Lung (tissue), 11 donors: ENCODE measurements at regions not wholly inside any gene's neighbourhood (a gene's known extent, or its start where the extent isn't known, plus 50 kb on each side); places are given as distances from the start of the nearest gene placed in this dataset.

Experiments used
- ATAC-seq: fragments of 200-7000 bp; cut with Tn5 transposase; one replicate; pipeline ENCODE4 v1.9.1; 2020; ENCODE audit warnings: moderate number of reproducible peaks; ENCODE audit not compliant: insufficient read depth, low FRiP score
- DNase-seq, 3 donors: peaks; one replicate each; pipeline ENCODE4 v3.0.0-alpha.2; 2013 to 2017
- H3K27ac ChIP-seq, 2 donors: one replicate each; pipeline ENCODE4 v1.5.1; 2013; ENCODE audit warnings: mild to moderate bottlenecking in 2 of 2, moderate library complexity in 2 of 2, control low read depth in 1 of 2, inconsistent platforms in 1 of 2, low read depth in 1 of 2, low read length in 1 of 2
- H3K27me3 ChIP-seq, 3 donors: one replicate each; pipeline ENCODE4 v1.5.1; 2013; ENCODE audit warnings: low read length in 2 of 3; ENCODE audit not compliant: control insufficient read depth in 3 of 3, insufficient read depth in 3 of 3
- H3K36me3 ChIP-seq, 4 donors: one replicate each; pipeline ENCODE4 v1.5.1; 2013; ENCODE audit warnings: low read length in 4 of 4, mild to moderate bottlenecking in 1 of 4, moderate library complexity in 1 of 4; ENCODE audit not compliant: control insufficient read depth in 4 of 4, insufficient read depth in 4 of 4
- H3K4me1 ChIP-seq, 5 donors: one replicate each; pipeline ENCODE4 v1.5.1; 2013; ENCODE audit warnings: low read length in 5 of 5, mild to moderate bottlenecking in 2 of 5, moderate library complexity in 1 of 5; ENCODE audit not compliant: control insufficient read depth in 5 of 5, insufficient read depth in 5 of 5
- H3K4me3 ChIP-seq: one replicate; pipeline ENCODE4 v1.5.1; 2013; ENCODE audit warnings: mild to moderate bottlenecking, control low read depth, moderate library complexity
- H3K9ac ChIP-seq, 2 donors: one replicate each; pipeline ENCODE4 v1.5.1; 2013; ENCODE audit warnings: low read length in 2 of 2, control low read depth in 1 of 2; ENCODE audit not compliant: insufficient read depth in 1 of 2
- H3K9me3 ChIP-seq, 4 donors: one replicate each; pipeline ENCODE4 v1.5.1; 2013; ENCODE audit warnings: low read length in 3 of 4, mild to moderate bottlenecking in 1 of 4, moderate library complexity in 1 of 4; ENCODE audit not compliant: control insufficient read depth in 4 of 4, insufficient read depth in 3 of 4
- CTCF ChIP-seq: IDR thresholded peaks from 2 replicates; pipeline ENCODE4 v1.5.1; 2012; ENCODE audit warnings: mild to moderate bottlenecking; ENCODE audit errors: control extremely low read depth, extremely low read depth
- WGBS, 2 donors: extraction: QIAGEN DNeasy Blood & Tissue Kit; methylation state at CpG; one replicate each; pipeline ENCODE4 v1.1.7; 2013; 5-methylcytosine and 5-hydroxymethylcytosine counted together
- donor health status: control.
- donor health status: control.
- donor health status: Bipolar disorder and iron deficiency.
- donor health status: healthy.
- donor health status: DM: yes; HTN: yes; CAD: no.

- Histone ChIP-seq H3K4me3 (no peak overlapping the region), H3K27ac (no peak overlapping the region), H3K36me3 (no peaks in the 10 kb centered on the region), H3K9ac (no peak overlapping the region), H3K9me3 (peaks cover 0 to 3% (median 0%) of the 10 kb centered on the region in 4 donors), H3K27me3 (no peaks in the 10 kb centered on the region), H3K4me1 (no peaks in the 10 kb centered on the region)
- TF ChIP-seq CTCF, result no peak
- ATAC-seq (no peak), DNase-seq (no peak)
- 66 to 68% methylated on average over 5 of the region's 5 CpGs for WGBS, 2 donors
Observed at GRCh38 chr7:68070992-68071391, 1074.4 kb downstream of the TYW1 start.

- H3K27ac ChIP-seq, result no peak overlapping the region
Observed at GRCh38 chr7:68073701-68074100, 1077.1 kb downstream of the TYW1 start.

GRCh38 chr7:68074242-68074641 lies 1077.6 kb downstream of the TYW1 start:
- no peak for ATAC-seq

More at GRCh38 chr7:68073701-68074100, 1077.1 kb downstream of the TYW1 start:
- WGBS, 2 donors, result 73 to 83% methylated on average over 5 of the region's 5 CpGs
- no peak for DNase-seq
- TF ChIP-seq CTCF, result no peak
- Histone ChIP-seq H3K4me3 (no peak overlapping the region), H3K4me1 (no peaks in the 10 kb centered on the region), H3K36me3 (no peaks in the 10 kb centered on the region), H3K9ac (no peak overlapping the region), H3K9me3 (peaks cover 0 to 5% (median 0%) of the 10 kb centered on the region in 4 donors), H3K27me3 (no peaks in the 10 kb centered on the region)
- ATAC-seq, result no peak

More at GRCh38 chr7:68074242-68074641, 1077.6 kb downstream of the TYW1 start:
- Histone ChIP-seq H3K36me3 (no peaks in the 10 kb centered on the region), H3K27ac (no peak overlapping the region), H3K4me1 (no peaks in the 10 kb centered on the region), H3K4me3 (no peak overlapping the region), H3K9ac (no peak overlapping the region), H3K27me3 (no peaks in the 10 kb centered on the region), H3K9me3 (peaks cover 0 to 5% (median 0%) of the 10 kb centered on the region in 4 donors)
- 82 to 99% methylated on average over 3 of the region's 3 CpGs for WGBS, 2 donors
- TF ChIP-seq CTCF, result no peak
- DNase-seq, result no peak
